AG10803 (cell line): ENCODE measurements at regions not wholly inside any gene's neighbourhood (a gene's known extent, or its start where the extent isn't known, plus 50 kb on each side); places are given as distances from the start of the nearest gene placed in this dataset.
"Not testable (repeated sequence)": the region's sequence is repeated elsewhere in the genome, so short reads cannot be mapped to it uniquely, and the experiment has no call there.

Experiments used
- DNase-seq: peaks from one replicate; pipeline ENCODE4 v3.0.0; 2010; ENCODE audit warnings: low read depth
- H3K4me3 ChIP-seq: 2 replicates; pipeline ENCODE4 v1.5.1; 2011; ENCODE audit warnings: mild to moderate bottlenecking, low read length, control low read depth
- CTCF ChIP-seq: conservative IDR thresholded peaks from 2 replicates; pipeline ENCODE4 v1.5.1; 2011; ENCODE audit warnings: mild to moderate bottlenecking, low read length, control low read depth, inconsistent platforms

- no peak for DNase-seq
- TF ChIP-seq CTCF: no peak
- H3K4me3 ChIP-seq: no peak overlapping the region
Measured at GRCh38 chr2:107721586-107721985, 105.1 kb upstream of the RGPD4 start.

DNA sequence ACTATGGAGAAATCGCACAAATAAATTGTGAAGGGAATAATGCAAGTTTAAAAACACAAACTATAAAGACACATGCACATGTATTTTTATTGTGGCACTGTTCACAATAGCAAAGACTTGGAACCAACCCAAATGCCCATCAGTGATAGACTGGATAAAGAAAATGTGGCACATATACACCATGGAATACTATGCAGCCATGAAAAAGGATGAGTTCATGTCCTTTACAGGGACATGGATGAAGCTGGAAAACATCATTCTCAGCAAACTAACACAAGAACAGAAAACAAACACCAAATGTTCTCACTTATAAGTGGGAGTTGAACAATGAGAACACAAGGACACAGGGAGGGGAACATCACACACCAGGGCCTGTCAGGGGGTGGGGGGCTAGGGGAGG is 100.9 kb upstream of the RGPD4 start:
- not testable (repeated sequence) for H3K4me3 ChIP-seq, DNase-seq

- H3K4me3 ChIP-seq: no peak overlapping the region
- no peak for DNase-seq
- TF ChIP-seq CTCF: no peak
Measured at GRCh38 chr2:107727318-107727717, 99.4 kb upstream of the RGPD4 start.

- no peak for DNase-seq
- H3K4me3 ChIP-seq: no peak overlapping the region
- no peak for TF ChIP-seq CTCF
Measured at GRCh38 chr2:107728586-107728985, 98.1 kb upstream of the RGPD4 start.

- TF ChIP-seq CTCF: no peak
- no peak for DNase-seq
Measured at GRCh38 chr2:107729440-107729839, 97.3 kb upstream of the RGPD4 start.

DNA sequence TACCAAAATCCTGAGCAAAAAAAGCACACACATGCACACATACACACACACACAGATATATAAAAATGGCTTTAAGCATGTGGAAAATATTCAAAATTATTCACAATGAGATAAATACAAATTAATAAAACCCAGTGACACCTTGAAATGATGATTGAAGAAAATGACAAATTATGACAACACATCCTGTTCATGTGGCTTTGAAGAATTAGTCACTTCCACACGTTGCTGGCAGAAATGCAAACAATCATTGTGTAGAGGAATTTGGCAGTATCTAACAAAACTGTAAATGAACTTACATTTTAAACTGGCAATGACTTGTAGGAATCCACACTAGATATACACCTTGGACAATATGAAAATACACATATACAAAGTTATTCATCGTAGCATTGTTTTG is 95.8 kb upstream of the RGPD4 start:
- no peak for TF ChIP-seq CTCF
- peak; percentile 3 for DNase-seq

More at GRCh38 chr2:107729440-107729839, 97.3 kb upstream of the RGPD4 start:
- no peak overlapping the region for H3K4me3 ChIP-seq

GRCh38 chr2:107731435-107731834 is 95.3 kb upstream of the RGPD4 start:
- H3K4me3 ChIP-seq: no peak overlapping the region
- TF ChIP-seq CTCF: no peak
- DNase-seq: no peak

More for the DNA sequence above, 95.8 kb upstream of the RGPD4 start:
- H3K4me3 ChIP-seq: no peak overlapping the region

DNA sequence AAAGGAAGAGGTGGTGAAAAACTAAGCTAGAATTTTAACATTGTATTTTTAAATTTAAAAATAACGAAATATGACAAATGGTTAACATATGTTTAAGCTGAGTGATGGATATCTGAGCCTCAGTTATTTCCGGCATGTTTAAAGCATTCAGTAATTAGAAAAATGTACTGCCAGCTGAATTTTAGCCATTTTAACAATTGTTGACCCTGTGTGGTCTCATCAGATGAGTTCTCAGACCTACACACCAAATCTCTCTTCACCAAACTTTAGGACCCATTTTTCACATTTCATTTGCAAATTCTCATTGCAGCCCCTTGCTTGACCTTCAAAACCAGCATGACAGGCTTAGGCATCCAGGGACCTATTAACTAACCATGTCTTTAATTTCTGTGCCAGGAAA is 91.5 kb upstream of the RGPD4 start:
- TF ChIP-seq CTCF: no peak
- no peak overlapping the region for H3K4me3 ChIP-seq
- peak; percentile 19 for DNase-seq
